T-helper 2 cell treated with Interferon-gamma antibody and Interleukin-4, amounts not matched to agents 5 μg/mL and 100 μg/mL, for 36 hours (primary cell): ENCODE measurements at regions not wholly inside any gene's neighbourhood (a gene's known extent, or its start where the extent isn't known, plus 50 kb on each side); places are given as distances from the start of the nearest gene placed in this dataset.

Experiments used
- DNase-seq: peaks from one replicate; pipeline ENCODE4 v3.0.0; 2021; ENCODE audit warnings: low spot score
- H3K27ac Mint-ChIP-seq: one replicate; pipeline ENCODE4 v1.8.0; 2021; ENCODE audit warnings: mild to moderate bottlenecking, mixed read lengths
- H3K27me3 Mint-ChIP-seq: one replicate; pipeline ENCODE4 v1.8.0; 2021; ENCODE audit warnings: low read depth, mixed read lengths
- H3K36me3 Mint-ChIP-seq: one replicate; pipeline ENCODE4 v1.8.0; 2021; ENCODE audit warnings: low read depth, mixed read lengths
- H3K4me1 Mint-ChIP-seq: one replicate; pipeline ENCODE4 v1.8.0; 2021; ENCODE audit warnings: low read depth, mixed read lengths
- H3K4me3 Mint-ChIP-seq: one replicate; pipeline ENCODE4 v1.8.0; 2022; ENCODE audit warnings: mild to moderate bottlenecking, moderate library complexity, mixed read lengths
- H3K9me3 Mint-ChIP-seq: one replicate; pipeline ENCODE4 v1.8.0; 2021; ENCODE audit warnings: mixed read lengths

- Mint-ChIP-seq H3K4me1 (no peaks in the 10 kb centered on the region), H3K27me3 (no peaks in the 10 kb centered on the region), H3K36me3 (no peaks in the 10 kb centered on the region), H3K4me3 (no peak overlapping the region), H3K27ac (no peak overlapping the region), H3K9me3 (peaks cover 6% of the 10 kb centered on the region)
- no peak for DNase-seq
These were observed 168.8 kb upstream of the FRG1 start for GRCh38 chr4:189771696-189772361.

- no peak for DNase-seq
- Mint-ChIP-seq H3K4me1 (no peaks in the 10 kb centered on the region), H3K9me3 (peaks cover 11% of the 10 kb centered on the region), H3K27ac (no peak overlapping the region), H3K27me3 (no peaks in the 10 kb centered on the region), H3K36me3 (no peaks in the 10 kb centered on the region), H3K4me3 (no peak overlapping the region)
These were observed 166.8 kb upstream of the FRG1 start for GRCh38 chr4:189773909-189774308.

GRCh38 chr4:189779281-189779980, 161.2 kb upstream of the FRG1 start:
- no peaks in the 10 kb centered on the region for H3K27me3 Mint-ChIP-seq
- no peaks in the 10 kb centered on the region for H3K4me1 Mint-ChIP-seq
- peaks cover 5% of the 10 kb centered on the region for H3K9me3 Mint-ChIP-seq
- H3K4me3 Mint-ChIP-seq: no peak overlapping the region
- no peak overlapping the region for H3K27ac Mint-ChIP-seq
- H3K36me3 Mint-ChIP-seq: no peaks in the 10 kb centered on the region
- DNase-seq: no peak

GRCh38 chr4:189780391-189780790, 160.3 kb upstream of the FRG1 start:
- H3K27me3 Mint-ChIP-seq: no peaks in the 10 kb centered on the region
- no peaks in the 10 kb centered on the region for H3K4me1 Mint-ChIP-seq
- peaks cover 5% of the 10 kb centered on the region for H3K9me3 Mint-ChIP-seq

GRCh38 chr4:189784651-189785050, 156.0 kb upstream of the FRG1 start:
- Mint-ChIP-seq H3K4me1 (no peaks in the 10 kb centered on the region), H3K27me3 (peaks cover 3% of the 10 kb centered on the region), H3K36me3 (no peaks in the 10 kb centered on the region), H3K4me3 (no peak overlapping the region), H3K9me3 (no peaks in the 10 kb centered on the region), H3K27ac (no peak overlapping the region)
- DNase-seq: no peak

More at GRCh38 chr4:189780391-189780790, 160.3 kb upstream of the FRG1 start:
- Mint-ChIP-seq H3K36me3 (no peaks in the 10 kb centered on the region), H3K27ac (no peak overlapping the region), H3K4me3 (no peak overlapping the region)
- no peak for DNase-seq

GRCh38 chr4:189785257-189785656, 155.4 kb upstream of the FRG1 start:
- no peaks in the 10 kb centered on the region for H3K9me3 Mint-ChIP-seq
- peaks cover 3% of the 10 kb centered on the region for H3K27me3 Mint-ChIP-seq
- H3K4me3 Mint-ChIP-seq: no peak overlapping the region
- no peaks in the 10 kb centered on the region for H3K36me3 Mint-ChIP-seq
- no peaks in the 10 kb centered on the region for H3K4me1 Mint-ChIP-seq
- DNase-seq: no peak
- no peak overlapping the region for H3K27ac Mint-ChIP-seq

GRCh38 chr4:189786447-189786846, 154.2 kb upstream of the FRG1 start:
- Mint-ChIP-seq H3K4me3 (no peak overlapping the region), H3K27me3 (peaks cover 3% of the 10 kb centered on the region), H3K27ac (no peak overlapping the region), H3K36me3 (no peaks in the 10 kb centered on the region), H3K9me3 (no peaks in the 10 kb centered on the region), H3K4me1 (no peaks in the 10 kb centered on the region)
- no peak for DNase-seq

- no peaks in the 10 kb centered on the region for H3K9me3 Mint-ChIP-seq
- no peaks in the 10 kb centered on the region for H3K36me3 Mint-ChIP-seq
- no peak for DNase-seq
- no peak overlapping the region for H3K27ac Mint-ChIP-seq
- peaks cover 3% of the 10 kb centered on the region for H3K27me3 Mint-ChIP-seq
- H3K4me3 Mint-ChIP-seq: no peak overlapping the region
- no peaks in the 10 kb centered on the region for H3K4me1 Mint-ChIP-seq
These were observed 153.2 kb upstream of the FRG1 start for GRCh38 chr4:189787216-189788031.

GRCh38 chr4:189792924-189793618, 147.6 kb upstream of the FRG1 start:
- peaks cover 2% of the 10 kb centered on the region for H3K27me3 Mint-ChIP-seq
- H3K36me3 Mint-ChIP-seq: no peaks in the 10 kb centered on the region
- no peak overlapping the region for H3K4me3 Mint-ChIP-seq
- H3K4me1 Mint-ChIP-seq: peaks cover 5% of the 10 kb centered on the region
- DNase-seq: peak; percentile 49
- no peaks in the 10 kb centered on the region for H3K9me3 Mint-ChIP-seq
- no peak overlapping the region for H3K27ac Mint-ChIP-seq

- peaks cover 2% of the 10 kb centered on the region for H3K27me3 Mint-ChIP-seq
- peaks cover 14% of the 10 kb centered on the region for H3K9me3 Mint-ChIP-seq
- H3K27ac Mint-ChIP-seq: no peak overlapping the region
- no peaks in the 10 kb centered on the region for H3K36me3 Mint-ChIP-seq
- DNase-seq: no peak
- H3K4me1 Mint-ChIP-seq: no peaks in the 10 kb centered on the region
- H3K4me3 Mint-ChIP-seq: no peak overlapping the region
These were observed 140.1 kb upstream of the FRG1 start for GRCh38 chr4:189800545-189801088.

GRCh38 chr4:189802884-189803283, 137.8 kb upstream of the FRG1 start:
- Mint-ChIP-seq H3K4me1 (no peaks in the 10 kb centered on the region), H3K27me3 (no peaks in the 10 kb centered on the region)

GRCh38 chr4:189804894-189805293, 135.8 kb upstream of the FRG1 start:
- no peak for DNase-seq
- H3K4me1 Mint-ChIP-seq: no peaks in the 10 kb centered on the region
- H3K27ac Mint-ChIP-seq: no peak overlapping the region
- H3K27me3 Mint-ChIP-seq: no peaks in the 10 kb centered on the region
- no peak overlapping the region for H3K4me3 Mint-ChIP-seq
- H3K36me3 Mint-ChIP-seq: no peaks in the 10 kb centered on the region
- peaks cover 17% of the 10 kb centered on the region for H3K9me3 Mint-ChIP-seq

More at GRCh38 chr4:189802884-189803283, 137.8 kb upstream of the FRG1 start:
- DNase-seq: no peak
- Mint-ChIP-seq H3K9me3 (peaks cover 17% of the 10 kb centered on the region), H3K36me3 (no peaks in the 10 kb centered on the region), H3K27ac (no peak overlapping the region), H3K4me3 (no peak overlapping the region)

GRCh38 chr4:189806506-189806905, 134.2 kb upstream of the FRG1 start:
- H3K27me3 Mint-ChIP-seq: peaks cover 10% of the 10 kb centered on the region
- no peaks in the 10 kb centered on the region for H3K36me3 Mint-ChIP-seq
- no peak overlapping the region for H3K4me3 Mint-ChIP-seq
- no peak for DNase-seq
- H3K27ac Mint-ChIP-seq: no peak overlapping the region
- peaks cover 1% of the 10 kb centered on the region for H3K4me1 Mint-ChIP-seq
- H3K9me3 Mint-ChIP-seq: peaks cover 15% of the 10 kb centered on the region
